GM19455 (cell line): ENCODE measurements at regions not wholly inside any gene's neighbourhood (a gene's known extent, or its start where the extent isn't known, plus 50 kb on each side); places are given as distances from the start of the nearest gene placed in this dataset.

ENCODE experiments used
- ATAC-seq: cut with Tn5 transposase; IDR thresholded peaks from one replicate; pipeline ENCODE4 v1.9.1; 2021; ENCODE audit not compliant: unreplicated experiment

- ATAC-seq, result no peak
Observed at GRCh38 chr4:165765053-165765452, 108.0 kb upstream of the TLL1 start.

DNA sequence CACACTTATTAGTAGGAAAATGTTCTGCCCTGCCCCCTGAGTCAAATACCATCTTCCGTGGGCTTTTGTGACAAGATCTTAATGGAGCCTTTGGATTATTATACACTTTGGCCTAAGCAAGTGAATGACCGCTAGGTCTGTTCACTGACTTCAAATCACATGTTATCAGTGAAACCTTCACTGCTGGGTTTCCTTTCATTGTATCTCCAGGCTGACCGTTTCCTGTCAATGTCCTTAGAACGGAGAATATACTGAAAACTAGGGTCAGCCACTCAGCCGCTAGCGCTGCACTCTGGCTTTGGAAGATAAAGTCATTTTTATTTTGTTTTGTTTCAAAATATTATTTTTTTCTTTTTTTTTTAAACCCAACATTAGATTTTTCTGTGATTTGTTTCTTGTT, 107.0 kb upstream of the TLL1 start:
- no peak for ATAC-seq

- no peak for ATAC-seq
Observed at GRCh38 chr4:165766976-165767375, 106.1 kb upstream of the TLL1 start.

DNA sequence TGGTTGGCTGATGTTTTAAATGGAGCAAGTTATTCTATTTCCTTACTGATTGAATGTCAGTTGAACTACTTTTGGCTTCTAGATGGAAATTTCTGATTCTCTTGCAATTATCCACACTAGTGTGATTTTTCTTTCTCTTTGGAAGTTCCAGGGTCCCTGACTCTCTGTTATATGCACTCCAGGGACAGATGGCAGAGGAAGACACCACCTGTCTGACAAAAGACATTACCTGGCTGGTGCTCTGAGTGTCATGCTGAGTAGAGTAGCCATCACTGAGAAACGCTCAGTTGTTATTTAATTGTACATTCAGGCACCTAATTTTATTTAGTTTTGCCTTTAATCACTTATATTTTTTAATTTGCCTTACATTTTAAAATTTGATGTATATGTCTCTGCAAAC, 105.4 kb upstream of the TLL1 start:
- ATAC-seq, result no peak

DNA sequence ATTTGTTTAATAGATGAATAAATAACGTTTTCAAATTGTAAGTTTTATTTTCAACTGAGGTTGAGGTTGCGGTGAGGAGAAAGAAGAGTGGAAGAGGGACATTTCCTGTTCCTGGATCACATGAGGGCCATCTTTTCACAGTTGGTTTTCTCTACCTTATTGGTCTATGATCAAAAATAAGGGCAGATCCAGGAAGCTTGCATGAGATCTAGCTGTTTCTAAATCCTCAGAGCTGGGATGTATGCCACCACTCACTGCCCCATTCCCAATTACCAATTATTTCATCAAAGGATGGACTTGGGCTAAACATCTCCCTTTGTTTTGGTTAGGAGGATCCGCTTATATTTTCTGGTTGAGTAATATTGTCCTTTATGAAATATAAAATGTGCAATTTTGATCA, 104.8 kb upstream of the TLL1 start:
- ATAC-seq, result no peak

GRCh38 chr4:165774326-165774725, 98.7 kb upstream of the TLL1 start:
- no peak for ATAC-seq

DNA sequence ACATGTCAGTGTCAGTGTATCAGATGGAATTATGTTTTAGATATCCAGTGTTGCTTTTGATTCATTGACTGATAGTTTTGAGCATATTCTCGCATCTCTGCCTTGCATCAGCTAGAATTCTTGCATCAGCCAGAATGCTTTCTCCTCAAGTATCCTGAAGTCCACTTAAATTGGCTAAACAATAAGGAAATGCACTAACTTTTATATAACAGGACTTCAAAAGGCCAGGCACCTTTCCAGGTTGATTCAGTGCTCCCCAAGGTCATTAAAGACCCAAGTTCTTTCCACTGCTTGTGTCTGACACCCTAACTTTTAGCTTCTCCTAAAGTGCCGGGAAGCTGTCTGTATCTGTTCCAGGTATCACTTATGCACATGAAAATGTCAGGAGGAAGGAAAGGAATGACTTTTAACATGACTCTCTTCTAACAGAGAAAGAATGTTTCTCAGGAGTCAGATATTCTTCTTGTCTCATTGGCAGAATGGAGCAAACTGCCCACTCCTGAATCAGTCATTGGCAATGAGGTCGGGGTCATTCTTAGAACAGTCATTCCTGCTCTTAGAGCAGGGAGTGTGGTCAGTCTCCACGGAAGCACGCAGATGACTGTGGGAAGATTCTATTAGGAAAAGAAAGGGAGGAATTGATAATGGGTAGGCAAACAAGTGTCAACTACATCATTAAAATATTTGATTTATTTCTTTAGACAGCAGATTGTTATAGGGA, 92.9 kb upstream of the TLL1 start:
- no peak for ATAC-seq

DNA sequence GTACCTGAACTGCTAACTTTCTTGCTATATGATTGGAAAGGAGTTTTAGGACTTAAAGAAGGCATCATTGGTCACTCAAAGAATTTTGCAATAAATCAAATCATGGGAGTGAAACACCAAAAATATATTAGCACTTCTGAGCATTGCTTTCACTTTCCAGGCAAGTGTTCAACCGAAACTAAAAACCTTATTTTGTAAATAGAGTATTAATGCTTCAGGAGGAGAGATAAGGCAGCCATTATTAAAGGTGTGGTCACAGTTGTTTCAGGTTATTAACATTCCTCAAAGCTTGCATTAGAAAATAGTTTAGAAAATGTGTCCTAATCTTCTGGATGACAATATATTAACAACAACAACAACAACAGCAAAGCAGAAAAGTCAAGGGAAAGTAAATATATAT, 92.3 kb upstream of the TLL1 start:
- no peak for ATAC-seq

GRCh38 chr4:165782623-165783022, 90.4 kb upstream of the TLL1 start:
- ATAC-seq, result no peak

- ATAC-seq, result no peak
Observed at GRCh38 chr4:165783626-165784025, 89.4 kb upstream of the TLL1 start.

DNA sequence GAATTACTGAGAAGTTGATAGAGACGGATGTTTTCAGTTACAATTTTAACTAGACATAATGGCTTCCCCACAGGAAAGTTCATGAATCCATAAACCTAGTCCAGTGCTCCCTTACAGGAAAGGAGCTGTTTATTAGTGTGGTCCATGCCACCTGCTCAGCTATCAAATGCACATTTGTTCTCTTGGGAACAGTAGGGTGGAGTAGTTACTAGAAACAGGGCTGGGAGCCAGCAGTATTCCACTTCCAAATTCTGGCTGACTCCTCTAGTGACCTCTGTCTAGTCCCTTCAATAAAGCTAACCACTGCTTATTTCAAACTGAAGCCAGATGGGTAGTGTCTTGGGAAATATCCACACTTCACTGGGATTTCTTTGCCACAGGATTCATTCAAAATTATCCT, 88.4 kb upstream of the TLL1 start:
- no peak for ATAC-seq

- ATAC-seq, result no peak
Observed at GRCh38 chr4:165785337-165785736, 87.7 kb upstream of the TLL1 start.

GRCh38 chr4:165787516-165788274, 85.3 kb upstream of the TLL1 start:
- no peak for ATAC-seq

GRCh38 chr4:165788686-165789463, 84.2 kb upstream of the TLL1 start:
- ATAC-seq, result no peak

DNA sequence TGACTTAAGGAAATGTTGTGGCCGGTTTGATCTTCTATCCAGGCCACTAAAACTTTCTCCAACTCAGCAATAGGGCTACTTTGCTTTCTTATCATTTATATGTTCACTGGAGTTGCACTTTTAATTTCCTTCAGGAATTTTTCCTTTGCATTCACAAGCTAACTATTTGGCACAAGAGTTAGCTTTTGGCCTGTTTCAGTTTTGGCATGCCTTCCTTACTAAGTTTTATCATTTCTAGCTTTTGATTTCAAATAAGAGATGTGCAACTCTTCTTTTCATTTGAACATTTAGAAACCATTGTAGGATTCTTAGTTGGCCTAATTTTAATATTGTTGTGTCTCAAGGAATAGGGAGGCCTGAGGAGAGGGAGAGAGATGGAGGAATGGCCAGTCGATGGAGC, 79.8 kb upstream of the TLL1 start:
- no peak for ATAC-seq

DNA sequence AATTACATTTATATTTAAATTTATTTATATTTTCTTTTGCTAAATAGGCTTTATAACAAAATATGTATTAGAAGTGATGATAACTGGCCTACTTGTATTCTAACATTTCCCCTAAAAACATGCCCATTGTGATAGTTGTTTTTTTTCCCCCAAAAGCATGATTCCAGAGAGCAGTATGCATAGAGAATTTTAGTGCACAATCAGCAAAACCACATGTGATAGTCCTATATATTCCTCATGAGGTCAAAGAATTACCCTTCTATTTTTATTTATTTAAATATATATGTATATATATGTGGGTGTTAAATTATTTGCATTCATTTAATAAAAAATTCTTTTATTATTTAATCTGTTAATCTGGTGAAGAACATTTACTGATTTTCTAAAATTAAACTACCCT, 78.2 kb upstream of the TLL1 start:
- ATAC-seq, result no peak

DNA sequence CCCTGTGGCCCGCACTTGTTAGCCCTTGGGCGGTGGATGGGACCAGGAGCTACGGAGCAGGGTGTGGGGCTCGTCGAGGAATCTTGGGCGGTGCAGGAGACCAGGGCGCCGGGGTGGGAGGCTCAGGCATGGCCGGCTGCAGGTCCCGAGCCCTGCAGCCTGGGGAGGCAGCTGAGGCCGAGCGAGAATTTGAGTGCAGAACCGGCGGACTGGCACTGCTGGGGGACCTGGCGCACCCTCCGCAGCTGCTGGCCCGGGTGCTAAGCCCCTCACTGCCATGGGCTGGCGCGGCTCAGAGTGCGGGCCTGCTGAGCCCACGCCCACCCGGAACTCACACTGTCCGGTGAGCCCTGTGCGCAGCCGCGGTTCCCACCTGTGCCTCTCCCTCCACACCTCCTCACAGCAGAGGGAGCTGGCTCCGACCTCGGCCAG, 73.6 kb upstream of the TLL1 start:
- no peak for ATAC-seq

GRCh38 chr4:165802452-165802851, 70.6 kb upstream of the TLL1 start:
- no peak for ATAC-seq

GRCh38 chr4:165803005-165803404, 70.0 kb upstream of the TLL1 start:
- ATAC-seq, result no peak

DNA sequence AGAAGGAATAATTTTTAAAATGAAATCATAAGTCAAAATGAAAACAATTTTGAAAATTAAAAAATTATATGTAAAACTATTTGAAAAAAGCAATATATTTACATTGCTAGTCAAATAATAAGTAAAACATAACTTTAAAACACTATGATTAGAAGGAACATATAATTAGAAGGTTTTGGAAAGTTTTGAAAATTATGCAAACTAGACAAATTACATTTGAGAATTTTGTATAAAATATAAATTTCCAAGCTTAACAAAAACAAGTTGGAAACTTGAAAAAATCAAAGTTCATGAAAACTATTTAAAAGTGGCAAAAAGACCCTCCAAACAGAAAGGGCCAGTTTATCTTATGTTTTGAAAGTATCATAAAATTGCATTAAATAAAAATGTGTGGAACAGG, 67.6 kb upstream of the TLL1 start:
- ATAC-seq, result no peak

GRCh38 chr4:165806613-165807012, 66.4 kb upstream of the TLL1 start:
- no peak for ATAC-seq

DNA sequence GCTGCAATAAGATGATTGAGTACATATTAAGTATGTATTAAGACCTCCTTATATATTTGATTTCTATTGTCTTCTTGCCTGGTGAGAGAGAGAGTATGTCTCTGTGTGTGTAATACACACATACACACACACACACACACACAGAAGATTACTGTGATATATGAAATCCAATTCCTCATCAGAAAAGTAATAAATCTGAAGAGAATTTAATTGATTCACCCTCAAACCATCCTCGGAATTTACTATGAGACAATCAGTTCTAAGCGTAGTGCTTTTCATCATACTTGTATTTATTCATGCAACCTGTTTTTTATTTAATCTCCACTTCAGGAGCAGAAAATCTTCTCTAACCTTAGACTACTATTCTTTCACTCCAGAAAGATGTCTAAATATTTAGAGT, 62.3 kb upstream of the TLL1 start:
- no peak for ATAC-seq
